ENCODE measurements at regions not wholly inside any gene's neighbourhood (a gene's known extent, or its start where the extent isn't known, plus 50 kb on each side); places are given as distances from the start of the nearest gene placed in this dataset.

DNA sequence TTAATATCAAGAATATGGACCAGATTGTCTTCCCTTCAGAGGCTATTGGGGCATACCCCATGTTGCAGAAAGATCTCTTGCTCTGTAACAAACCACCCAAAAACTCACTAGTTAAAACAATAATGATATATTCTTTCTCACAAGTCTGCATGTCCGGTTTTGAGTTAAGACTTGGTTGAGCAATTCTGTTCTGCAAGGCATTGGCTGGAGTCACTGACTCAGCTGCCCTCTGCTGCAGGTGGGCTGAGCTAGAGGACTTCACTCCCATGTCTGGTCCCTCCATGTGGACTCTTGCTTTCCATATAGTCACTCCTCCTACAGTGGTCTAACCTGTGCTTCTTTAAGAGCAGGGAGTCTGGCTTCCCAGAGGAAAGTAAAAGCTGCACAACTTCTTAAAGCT is 73.4 kb downstream of the ESM1 start:
- TF ChIP-seq REST (IDR thresholded peaks at IDR 0.05; ENCODE audit: low read depth, low read length) (no peak), TEAD4 (IDR thresholded peaks at IDR 0.05; ENCODE audit: borderline replicate concordance, insufficient read depth) (no peak), CTCF (IDR thresholded peaks at IDR 0.05) (no peak), ZBTB33 (IDR thresholded peaks at IDR 0.05; ENCODE audit: borderline replicate concordance, low read depth) (no peak), EZH2phosphoT487 (IDR thresholded peaks at IDR 0.05; ENCODE audit: borderline replicate concordance, low read depth) (no peak), MAX (IDR thresholded peaks at IDR 0.05; ENCODE audit: low read depth) (no peak), USF2 (IDR thresholded peaks at IDR 0.05; ENCODE audit: borderline replicate concordance, low read depth, low read length) (no peak)

Measured in SK-N-SH (cell line).